Uterus (tissue), 3 donors: ENCODE measurements at regions not wholly inside any gene's neighbourhood (a gene's known extent, or its start where the extent isn't known, plus 50 kb on each side); places are given as distances from the start of the nearest gene placed in this dataset.

Experiments
- DNase-seq, 2 donors: peaks; one replicate each; pipeline ENCODE4 v3.0.0-alpha.2; 2019 to 2020
- H3K27ac ChIP-seq, 2 donors: fragments of 200-600 bp; sonication (generic); 1 replicate in 1 of 2; 2 replicates in 1 of 2; pipeline ENCODE4 v1.5.1; 2016 to 2018
- H3K27me3 ChIP-seq, 2 donors: fragments of 200-600 bp; sonication (generic); one replicate each; pipeline ENCODE4 v1.5.1; 2018 to 2019; ENCODE audit warnings: control low read depth in 1 of 2
- H3K36me3 ChIP-seq, 2 donors: fragments of 200-600 bp; sonication (generic); one replicate each; pipeline ENCODE4 v1.5.1; 2019; ENCODE audit warnings: control low read depth in 1 of 2
- H3K4me1 ChIP-seq, 2 donors: fragments of 200-600 bp; sonication (generic); one replicate each; pipeline ENCODE4 v1.5.1; 2018 to 2019; ENCODE audit warnings: control low read depth in 1 of 2
- H3K4me3 ChIP-seq, 2 donors: fragments of 200-600 bp; sonication (generic); 1 replicate in 1 of 2; 2 replicates in 1 of 2; pipeline ENCODE4 v1.5.1; 2018 to 2019; ENCODE audit warnings: mild to moderate bottlenecking in 1 of 2
- H3K9me3 ChIP-seq, 2 donors: fragments of 200-600 bp; sonication (generic); one replicate each; pipeline ENCODE4 v1.5.1; 2019; ENCODE audit warnings: control low read depth in 1 of 2
- CTCF ChIP-seq, 4 experiments: fragments of 200-600 bp in 2 of 4; fragments of 450-650 bp in 2 of 4; sonication (generic) in 2 of 4; IDR thresholded peaks; one replicate each; pipeline ENCODE4 v1.5.1; 2016 to 2019; ENCODE audit warnings: antibody characterized with exemption in 4 of 4, mild to moderate bottlenecking in 2 of 4, moderate library complexity in 1 of 4
- POLR2A ChIP-seq, 2 donors: fragments of 450-650 bp; IDR thresholded peaks; one replicate each; pipeline ENCODE4 v1.6.1; 2016; ENCODE audit warnings: antibody characterized with exemption in 2 of 2, mild to moderate bottlenecking in 1 of 2, moderate library complexity in 1 of 2
- intact Hi-C: fragments of 100-400 bp; cut with DNase I; formaldehyde crosslinking; loops from one replicate; pipeline ENCODE4 v1.15.1; 2023; ENCODE audit warnings: low total_unique reads
- donor health status: DM: yes; HTN: yes; CAD: no.

DNA sequence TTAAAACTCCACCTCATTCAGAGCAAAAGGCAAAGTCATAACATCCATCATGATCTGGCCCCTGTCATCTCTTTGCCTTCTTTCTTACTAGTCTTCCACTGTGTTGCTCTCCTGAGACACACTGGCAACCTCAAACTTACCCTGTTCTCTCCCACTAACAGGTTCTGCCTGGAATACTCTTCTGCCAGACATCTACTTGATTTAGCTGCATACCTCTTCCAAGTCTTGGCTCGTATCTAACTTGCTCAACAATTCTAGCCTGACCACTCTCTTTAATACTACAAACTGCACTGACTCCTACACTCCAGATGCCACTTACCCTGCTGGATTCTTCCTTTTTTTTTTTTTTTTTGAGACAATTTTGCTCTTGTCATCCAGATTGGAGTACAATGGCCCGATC is 167.0 kb upstream of the MTPN start:
- TF ChIP-seq CTCF (IDR thresholded peaks at IDR 0.05) (no peak), POLR2A (IDR thresholded peaks at IDR 0.05) (no peak)

GRCh38 chr7:136143271-136143670 is 166.1 kb upstream of the MTPN start:
- DNase-seq, result no peak

More for the DNA sequence above, 167.0 kb upstream of the MTPN start:
- intact Hi-C loops, result no loop called here
- Histone ChIP-seq H3K4me1 (no peaks in the 10 kb centered on the region), H3K27me3 (no peaks in the 10 kb centered on the region), H3K27ac (no peak overlapping the region), H3K9me3 (no peaks in the 10 kb centered on the region), H3K36me3 (no peaks in the 10 kb centered on the region), H3K4me3 (no peak overlapping the region)
- no peak for DNase-seq

DNA sequence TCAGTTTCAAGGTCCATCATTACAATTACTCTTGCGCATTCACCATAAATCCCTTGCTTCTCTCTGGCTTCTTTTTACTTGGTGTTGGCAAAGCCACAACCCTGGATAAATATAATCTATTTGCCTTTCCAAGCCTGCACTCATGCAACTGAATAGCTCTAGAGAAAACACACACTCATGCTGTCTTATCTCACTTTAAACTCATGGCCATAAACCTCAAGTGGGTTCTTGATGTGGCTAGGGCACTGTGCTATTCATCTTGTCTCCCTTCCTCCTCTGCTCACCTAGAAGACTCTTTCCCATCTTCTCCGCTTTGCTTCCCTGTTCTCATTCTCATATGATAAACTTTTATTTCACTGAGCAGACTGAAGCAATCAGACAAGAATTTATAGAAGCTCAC is 165.4 kb upstream of the MTPN start:
- H3K4me1 ChIP-seq, result no peaks in the 10 kb centered on the region
- no peak for DNase-seq
- H3K4me3 ChIP-seq, result no peak overlapping the region
- H3K27me3 ChIP-seq, result no peaks in the 10 kb centered on the region
- intact Hi-C loops, result no loop called here
- no peak overlapping the region for H3K27ac ChIP-seq
- TF ChIP-seq POLR2A (IDR thresholded peaks at IDR 0.05), result no peak
- no peak for TF ChIP-seq CTCF (IDR thresholded peaks at IDR 0.05)
- H3K36me3 ChIP-seq, result no peaks in the 10 kb centered on the region
- H3K9me3 ChIP-seq, result no peaks in the 10 kb centered on the region

More at GRCh38 chr7:136143271-136143670, 166.1 kb upstream of the MTPN start:
- Histone ChIP-seq H3K9me3 (no peaks in the 10 kb centered on the region), H3K27ac (no peak overlapping the region), H3K27me3 (no peaks in the 10 kb centered on the region), H3K4me1 (no peaks in the 10 kb centered on the region), H3K36me3 (no peaks in the 10 kb centered on the region), H3K4me3 (no peak overlapping the region)
- TF ChIP-seq CTCF (IDR thresholded peaks at IDR 0.05), result no peak
- no peak for TF ChIP-seq POLR2A (IDR thresholded peaks at IDR 0.05)
- intact Hi-C loops, result no loop called here

- Histone ChIP-seq H3K9me3 (no peaks in the 10 kb centered on the region), H3K4me1 (no peaks in the 10 kb centered on the region), H3K27me3 (no peaks in the 10 kb centered on the region), H3K36me3 (no peaks in the 10 kb centered on the region), H3K4me3 (no peak overlapping the region), H3K27ac (no peak overlapping the region)
- DNase-seq, result no peak
- intact Hi-C loops, result no loop called here
- no peak for TF ChIP-seq POLR2A (IDR thresholded peaks at IDR 0.05)
These were observed 163.3 kb upstream of the MTPN start for GRCh38 chr7:136140469-136140868.

DNA sequence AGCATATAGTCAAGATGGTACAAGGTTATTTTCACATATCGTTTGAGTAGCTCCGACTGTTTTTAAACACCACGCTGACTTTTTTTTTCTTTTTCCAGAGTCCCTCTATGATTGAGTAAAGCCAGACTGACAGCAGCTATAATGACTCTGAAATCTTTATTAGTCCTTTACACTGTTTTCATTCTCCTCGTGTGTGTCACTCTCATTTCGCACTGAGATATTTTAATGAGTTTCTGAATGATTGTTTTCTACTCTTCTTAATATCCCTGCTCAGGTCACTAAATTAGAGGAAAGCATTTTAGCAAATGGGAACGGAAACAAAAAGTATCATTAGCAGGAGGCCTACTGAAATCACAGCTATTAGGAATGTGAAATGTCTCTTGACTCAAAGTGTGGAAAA is 162.3 kb upstream of the MTPN start:
- H3K27me3 ChIP-seq, result no peaks in the 10 kb centered on the region
- H3K9me3 ChIP-seq, result no peaks in the 10 kb centered on the region
- no peak overlapping the region for H3K27ac ChIP-seq
- TF ChIP-seq POLR2A (IDR thresholded peaks at IDR 0.05) (no peak), CTCF (IDR thresholded peaks at IDR 0.05) (no peak)
- intact Hi-C loops, result no loop called here
- no peak overlapping the region for H3K4me3 ChIP-seq
- DNase-seq, result no peak
- no peaks in the 10 kb centered on the region for H3K4me1 ChIP-seq
- no peaks in the 10 kb centered on the region for H3K36me3 ChIP-seq

- no peak for TF ChIP-seq POLR2A (IDR thresholded peaks at IDR 0.05)
- no peak for TF ChIP-seq CTCF (IDR thresholded peaks at IDR 0.05)
- Histone ChIP-seq H3K9me3 (no peaks in the 10 kb centered on the region), H3K27me3 (no peaks in the 10 kb centered on the region), H3K27ac (no peak overlapping the region), H3K36me3 (no peaks in the 10 kb centered on the region), H3K4me3 (no peak overlapping the region), H3K4me1 (no peaks in the 10 kb centered on the region)
- no peak for DNase-seq
- intact Hi-C loops, result no loop called here
These were observed 161.8 kb upstream of the MTPN start for GRCh38 chr7:136138991-136139390.
